ENCODE measurements at regions not wholly inside any gene's neighbourhood (a gene's known extent, or its start where the extent isn't known, plus 50 kb on each side); places are given as distances from the start of the nearest gene placed in this dataset.

DNA sequence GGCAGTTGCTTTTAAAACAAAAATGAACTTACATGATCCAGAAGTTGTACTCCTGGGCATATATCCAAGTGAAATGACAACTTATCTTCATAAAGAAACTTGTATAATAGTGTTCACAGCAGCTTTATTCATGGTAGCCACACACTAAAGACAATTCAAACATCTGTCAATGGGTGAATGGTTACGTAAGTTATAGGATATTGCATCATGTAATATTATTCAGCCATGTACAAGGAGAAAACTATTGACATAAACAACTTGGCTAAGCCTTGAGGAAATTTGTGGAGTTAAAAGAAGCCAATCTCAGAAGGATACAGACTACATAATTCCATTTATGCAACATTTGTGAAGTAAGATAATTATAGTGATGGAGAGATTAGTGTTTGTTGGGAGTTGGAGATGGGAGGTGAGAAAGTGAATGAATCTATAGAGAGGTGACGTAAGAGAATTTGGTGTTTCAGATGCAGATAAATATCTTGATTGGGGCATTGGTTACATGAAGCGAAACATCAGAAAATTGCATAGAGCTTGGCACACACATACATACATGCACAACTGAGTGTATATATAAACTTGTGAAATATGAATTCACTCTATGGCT lies 49.9 kb upstream of the GRIK1 start:
- TF ChIP-seq, protein P1, sequence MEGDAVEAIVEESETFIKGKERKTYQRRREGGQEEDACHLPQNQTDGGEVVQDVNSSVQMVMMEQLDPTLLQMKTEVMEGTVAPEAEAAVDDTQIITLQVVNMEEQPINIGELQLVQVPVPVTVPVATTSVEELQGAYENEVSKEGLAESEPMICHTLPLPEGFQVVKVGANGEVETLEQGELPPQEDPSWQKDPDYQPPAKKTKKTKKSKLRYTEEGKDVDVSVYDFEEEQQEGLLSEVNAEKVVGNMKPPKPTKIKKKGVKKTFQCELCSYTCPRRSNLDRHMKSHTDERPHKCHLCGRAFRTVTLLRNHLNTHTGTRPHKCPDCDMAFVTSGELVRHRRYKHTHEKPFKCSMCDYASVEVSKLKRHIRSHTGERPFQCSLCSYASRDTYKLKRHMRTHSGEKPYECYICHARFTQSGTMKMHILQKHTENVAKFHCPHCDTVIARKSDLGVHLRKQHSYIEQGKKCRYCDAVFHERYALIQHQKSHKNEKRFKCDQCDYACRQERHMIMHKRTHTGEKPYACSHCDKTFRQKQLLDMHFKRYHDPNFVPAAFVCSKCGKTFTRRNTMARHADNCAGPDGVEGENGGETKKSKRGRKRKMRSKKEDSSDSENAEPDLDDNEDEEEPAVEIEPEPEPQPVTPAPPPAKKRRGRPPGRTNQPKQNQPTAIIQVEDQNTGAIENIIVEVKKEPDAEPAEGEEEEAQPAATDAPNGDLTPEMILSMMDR (conservative IDR thresholded peaks at IDR 0.05; ENCODE audit: low read depth, low read length) = no peak
- TF ChIP-seq EZH2 (IDR thresholded peaks at IDR 0.05; ENCODE audit: low read length, unreplicated experiment) = no peak

Data from PC-3 (cell line).